ENCODE measurements at regions not wholly inside any gene's neighbourhood (a gene's known extent, or its start where the extent isn't known, plus 50 kb on each side); places are given as distances from the start of the nearest gene placed in this dataset.

- H3K9me3 ChIP-seq = no peaks in the 10 kb centered on the region
- no peaks in the 10 kb centered on the region for H3K36me3 ChIP-seq
- no peak overlapping the region for H3K27ac ChIP-seq
- H3K4me1 ChIP-seq = no peaks in the 10 kb centered on the region
- H3K4me3 ChIP-seq (replicated peaks in 1 of 3) = no peak overlapping the region
- no peaks in the 10 kb centered on the region for H3K27me3 ChIP-seq
- TF ChIP-seq POLR2A (IDR thresholded peaks at IDR 0.05) (no peak), CTCF (IDR thresholded peaks at IDR 0.05) (no peak)
- 90 to 91% methylated on average over 11 to 12 of the region's 12 CpGs for WGBS, 2 donors
- intact Hi-C loops (cut with DNase I) = no loop called here
- DNase-seq = no peak
These were observed 464.7 kb downstream of the INSC start for GRCh38 chr11:15579287-15580001.

- intact Hi-C loops (cut with DNase I) = no loop called here
- WGBS, 2 donors = 90 to 91% methylated on average over 1 of the region's 1 CpG
- Histone ChIP-seq H3K4me3 (replicated peaks in 1 of 3) (no peak overlapping the region), H3K27ac (no peak overlapping the region), H3K9me3 (no peaks in the 10 kb centered on the region), H3K4me1 (no peaks in the 10 kb centered on the region), H3K36me3 (no peaks in the 10 kb centered on the region), H3K27me3 (no peaks in the 10 kb centered on the region)
- no peak for DNase-seq
- TF ChIP-seq CTCF (IDR thresholded peaks at IDR 0.05) (no peak), POLR2A (IDR thresholded peaks at IDR 0.05) (no peak)
These were observed 465.5 kb downstream of the INSC start for GRCh38 chr11:15580056-15580774.

- H3K36me3 ChIP-seq = no peaks in the 10 kb centered on the region
- no peaks in the 10 kb centered on the region for H3K4me1 ChIP-seq
- no peaks in the 10 kb centered on the region for H3K9me3 ChIP-seq
- H3K27ac ChIP-seq = no peak overlapping the region
- no peak for TF ChIP-seq CTCF (IDR thresholded peaks at IDR 0.05)
- no peak for TF ChIP-seq POLR2A (IDR thresholded peaks at IDR 0.05)
- H3K4me3 ChIP-seq (replicated peaks in 1 of 3) = no peak overlapping the region
- DNase-seq = no peak
- 75% methylated on average over 3 of the region's 3 CpGs for WGBS, 2 donors
- intact Hi-C loops (cut with DNase I) = no loop called here
- no peaks in the 10 kb centered on the region for H3K27me3 ChIP-seq
These were observed 466.0 kb downstream of the INSC start for GRCh38 chr11:15580775-15581095.

GRCh38 chr11:15584158-15584557 lies 469.4 kb downstream of the INSC start:
- H3K36me3 ChIP-seq = no peaks in the 10 kb centered on the region
- H3K27me3 ChIP-seq = no peaks in the 10 kb centered on the region
- no peak for DNase-seq
- 94 to 96% methylated on average over 5 of the region's 5 CpGs for WGBS, 2 donors
- no peak overlapping the region for H3K4me3 ChIP-seq (replicated peaks in 1 of 3)
- H3K9me3 ChIP-seq = no peaks in the 10 kb centered on the region
- intact Hi-C loops (cut with DNase I) = no loop called here
- H3K4me1 ChIP-seq = no peaks in the 10 kb centered on the region
- H3K27ac ChIP-seq = no peak overlapping the region
- TF ChIP-seq CTCF (IDR thresholded peaks at IDR 0.05) = no peak
- no peak for TF ChIP-seq POLR2A (IDR thresholded peaks at IDR 0.05)

GRCh38 chr11:15585602-15586331 lies 471.0 kb downstream of the INSC start:
- no peak for DNase-seq
- no peaks in the 10 kb centered on the region for H3K4me1 ChIP-seq
- H3K36me3 ChIP-seq = no peaks in the 10 kb centered on the region
- H3K9me3 ChIP-seq = no peaks in the 10 kb centered on the region
- intact Hi-C loops (cut with DNase I) = no loop called here
- H3K27me3 ChIP-seq = no peaks in the 10 kb centered on the region
- WGBS, 2 donors = 62 to 76% methylated on average over 4 of the region's 4 CpGs
- no peak for TF ChIP-seq POLR2A (IDR thresholded peaks at IDR 0.05)
- TF ChIP-seq CTCF (IDR thresholded peaks at IDR 0.05) = no peak
- H3K4me3 ChIP-seq (replicated peaks in 1 of 3) = no peak overlapping the region
- no peak overlapping the region for H3K27ac ChIP-seq
